Naive B cell (primary cell): ENCODE measurements at regions not wholly inside any gene's neighbourhood (a gene's known extent, or its start where the extent isn't known, plus 50 kb on each side); places are given as distances from the start of the nearest gene placed in this dataset.

Source experiments
- ATAC-seq, 2 donors: fragments of 150-1000 bp; cut with Tn5 transposase; 2 replicates each; pipeline ENCODE4 v1.10.0; 2021; ENCODE audit warnings: low read depth in 2 of 2, mild to moderate bottlenecking in 2 of 2, moderate library complexity in 2 of 2
- DNase-seq: peaks from one replicate; pipeline ENCODE4 v3.0.0; 2022
- H3K27ac Mint-ChIP-seq, 6 donors: one replicate each; pipeline ENCODE4 v1.8.0; 2020 to 2022; ENCODE audit warnings: mild to moderate bottlenecking in 6 of 6, mixed read lengths in 6 of 6, moderate library complexity in 5 of 6, inconsistent platforms in 2 of 6
- H3K27me3 Mint-ChIP-seq, 3 donors: one replicate each; pipeline ENCODE4 v1.8.0; 2021 to 2022; ENCODE audit warnings: mixed read lengths in 3 of 3, mild to moderate bottlenecking in 1 of 3
- H3K36me3 Mint-ChIP-seq, 2 donors: one replicate each; pipeline ENCODE4 v1.8.0; 2020 to 2022; ENCODE audit warnings: mixed read lengths in 2 of 2, inconsistent platforms in 1 of 2, mild to moderate bottlenecking in 1 of 2
- H3K4me1 Mint-ChIP-seq, 3 donors: one replicate each; pipeline ENCODE4 v1.8.0; 2020 to 2022; ENCODE audit warnings: mixed read lengths in 3 of 3, inconsistent platforms in 1 of 3, mild to moderate bottlenecking in 1 of 3, moderate library complexity in 1 of 3
- H3K4me3 Mint-ChIP-seq, 8 donors: one replicate each; pipeline ENCODE4 v1.8.0; 2020 to 2022; ENCODE audit warnings: mild to moderate bottlenecking in 8 of 8, mixed read lengths in 8 of 8, moderate library complexity in 8 of 8, inconsistent platforms in 2 of 8
- H3K9me3 Mint-ChIP-seq, 7 donors: one replicate each; pipeline ENCODE4 v1.8.0; 2020 to 2022; ENCODE audit warnings: mixed read lengths in 7 of 7, mild to moderate bottlenecking in 5 of 7, inconsistent platforms in 2 of 7, moderate library complexity in 1 of 7

DNA sequence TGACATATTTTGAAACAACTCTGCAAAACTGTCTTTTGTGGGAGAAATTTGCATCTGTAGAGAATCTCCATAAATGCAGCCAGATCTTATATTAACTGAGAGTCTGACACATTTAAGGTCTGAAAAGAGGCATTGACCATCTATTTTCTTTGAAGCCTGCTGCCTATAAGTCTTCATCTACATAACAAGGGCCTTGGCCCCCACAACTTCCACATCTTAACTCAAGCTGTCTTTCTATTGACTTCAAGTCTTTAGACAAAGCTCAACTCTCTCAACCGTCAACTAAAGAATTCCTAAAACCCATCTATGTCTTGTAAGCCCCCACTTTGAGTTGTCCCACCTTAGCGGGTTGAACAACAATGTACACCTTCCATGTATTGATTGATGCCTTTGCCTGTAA lies 72.4 kb upstream of the ADCY1 start:
- Mint-ChIP-seq H3K9me3 (peaks cover 14 to 30% (median 27%) of the 10 kb centered on the region in 7 donors), H3K27ac (no peak overlapping the region), H3K27me3 (peaks cover 8 to 13% (median 12%) of the 10 kb centered on the region in 3 donors), H3K4me1 (peaks cover 0 to 8% (median 3%) of the 10 kb centered on the region in 3 donors), H3K4me3 (no peak overlapping the region), H3K36me3 (peaks cover 0 to 20% of the 10 kb centered on the region in 2 donors)
- ATAC-seq (no peak), DNase-seq (no peak)

DNA sequence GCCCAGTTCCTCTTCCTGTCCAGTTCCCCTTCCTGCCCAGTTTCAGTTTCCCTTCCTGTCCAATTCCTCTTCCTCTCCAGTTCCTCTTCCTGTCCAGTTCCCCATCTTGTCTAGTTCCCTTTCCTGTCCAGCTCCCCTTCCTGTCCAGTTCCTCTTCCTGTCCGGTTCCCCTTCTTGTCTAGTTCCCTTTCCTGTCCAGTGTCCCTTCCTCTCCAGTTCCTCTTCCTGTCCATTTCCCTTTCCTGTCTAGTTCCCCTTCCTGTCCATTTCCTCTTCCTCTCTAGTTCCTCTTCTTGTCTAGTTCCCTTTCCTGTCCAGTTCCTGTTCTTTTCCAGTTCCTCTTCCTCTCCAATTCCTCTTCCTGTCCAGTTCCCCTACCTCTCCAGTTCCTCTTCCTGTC lies 68.1 kb upstream of the ADCY1 start:
- ATAC-seq (no peak), DNase-seq (no peak)
- no peaks in the 10 kb centered on the region for H3K27me3 Mint-ChIP-seq
- H3K9me3 Mint-ChIP-seq, result peaks cover 27 to 49% (median 36%) of the 10 kb centered on the region in 7 donors
- peaks cover 0 to 8% (median 3%) of the 10 kb centered on the region in 3 donors for H3K4me1 Mint-ChIP-seq
- H3K36me3 Mint-ChIP-seq, result peaks cover 0 to 27% of the 10 kb centered on the region in 2 donors
- H3K27ac Mint-ChIP-seq, result peak overlapping the region in 4 of 6 donors; percentile 40 to 87 (median 44)
- H3K4me3 Mint-ChIP-seq, result peak overlapping the region in 1 of 8 donors; percentile 1

DNA sequence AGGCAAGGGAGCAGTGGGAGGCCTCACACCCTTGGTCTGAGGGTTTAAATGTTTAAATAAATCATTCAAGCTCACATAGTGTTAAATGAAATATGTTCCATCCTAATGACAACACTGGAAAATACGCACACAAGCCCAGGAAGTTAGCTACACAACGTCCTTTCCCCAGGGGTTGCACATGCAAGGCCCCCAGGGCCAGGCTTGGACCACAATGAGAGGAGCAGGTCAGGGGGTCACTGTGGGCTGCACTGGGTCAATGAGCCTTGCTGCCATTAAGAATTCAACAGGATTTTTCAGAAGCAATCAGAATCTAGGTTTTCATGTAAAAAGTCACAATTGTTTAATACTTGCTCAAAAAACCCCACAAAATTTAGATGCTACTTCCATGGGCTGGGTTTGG lies 64.9 kb upstream of the ADCY1 start:
- H3K27ac Mint-ChIP-seq, result no peak overlapping the region
- ATAC-seq (no peak), DNase-seq (no peak)
- no peak overlapping the region for H3K4me3 Mint-ChIP-seq
- H3K27me3 Mint-ChIP-seq, result peaks cover 0 to 4% (median 0%) of the 10 kb centered on the region in 3 donors
- peaks cover 27 to 47% (median 34%) of the 10 kb centered on the region in 7 donors for H3K9me3 Mint-ChIP-seq
- peaks cover 0 to 8% (median 3%) of the 10 kb centered on the region in 3 donors for H3K4me1 Mint-ChIP-seq
- H3K36me3 Mint-ChIP-seq, result peaks cover 0 to 27% of the 10 kb centered on the region in 2 donors

DNA sequence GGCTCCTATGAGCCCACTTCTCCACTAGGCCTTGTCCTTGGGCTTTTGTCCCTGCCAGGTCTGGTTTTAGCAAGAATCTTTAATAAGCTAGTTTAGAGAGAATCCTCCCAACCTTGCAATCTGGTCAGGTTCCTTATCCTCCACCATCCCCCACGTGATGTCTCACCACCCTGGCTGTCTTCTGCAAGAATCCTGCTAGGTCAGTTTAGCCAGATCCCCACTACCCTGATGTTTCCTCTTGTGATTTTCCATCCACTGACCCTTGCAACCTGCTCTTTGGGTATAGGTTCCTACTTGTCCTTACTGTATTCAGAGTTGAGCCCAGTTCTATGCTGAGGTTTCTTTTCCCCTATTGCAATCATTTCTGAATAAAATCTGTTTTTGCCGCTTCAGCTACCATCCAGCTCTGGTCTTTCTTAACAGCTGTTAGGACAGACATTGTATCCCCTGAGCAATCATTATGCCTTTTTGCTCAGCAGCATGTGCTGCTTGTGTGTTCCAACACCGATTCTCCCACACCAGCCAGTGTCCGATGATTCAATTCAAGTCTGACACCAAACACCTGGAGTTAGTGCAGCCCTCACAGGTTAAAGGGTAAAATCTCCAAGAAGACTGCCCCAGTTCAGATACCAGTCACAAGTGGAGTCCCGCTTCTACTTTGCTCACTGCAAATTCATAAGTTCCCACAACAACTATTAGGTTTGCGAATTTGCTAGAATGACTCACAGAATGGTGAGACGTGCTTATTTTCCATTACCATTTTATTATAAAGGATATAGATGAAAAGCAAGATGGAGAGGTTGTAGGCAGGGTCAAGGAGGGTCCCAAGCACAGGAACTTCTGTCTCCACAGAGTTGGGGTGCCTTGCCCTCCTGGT lies 62.2 kb upstream of the ADCY1 start:
- peaks cover 0 to 8% (median 0%) of the 10 kb centered on the region in 3 donors for H3K27me3 Mint-ChIP-seq
- H3K4me1 Mint-ChIP-seq, result no peaks in the 10 kb centered on the region
- H3K4me3 Mint-ChIP-seq, result no peak overlapping the region
- DNase-seq, result no peak
- no peak overlapping the region for H3K27ac Mint-ChIP-seq
- peaks cover 0 to 7% of the 10 kb centered on the region in 2 donors for H3K36me3 Mint-ChIP-seq
- ATAC-seq, result no peak
- H3K9me3 Mint-ChIP-seq, result peaks cover 10 to 20% (median 15%) of the 10 kb centered on the region in 7 donors

DNA sequence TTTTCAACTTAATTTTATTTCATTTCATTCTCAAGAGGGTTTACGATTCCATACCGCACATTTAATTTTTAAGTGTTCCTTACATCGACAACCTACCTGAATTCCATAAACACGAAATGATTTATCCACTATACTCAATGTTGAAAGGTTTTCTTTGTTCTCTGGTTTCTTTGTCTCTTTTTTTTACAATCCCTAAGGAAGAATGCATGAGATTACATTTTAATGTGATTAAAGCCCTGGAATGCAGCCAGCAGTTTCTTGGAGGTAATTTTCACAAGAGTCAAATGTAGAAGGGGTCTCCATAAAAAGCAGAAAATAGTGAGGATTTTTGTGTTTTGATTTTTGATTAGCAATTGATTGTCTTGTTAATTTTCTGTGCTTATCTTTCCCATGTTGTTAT lies 59.2 kb upstream of the ADCY1 start:
- peaks cover 0 to 20% of the 10 kb centered on the region in 2 donors for H3K36me3 Mint-ChIP-seq
- no peaks in the 10 kb centered on the region for H3K4me1 Mint-ChIP-seq
- H3K9me3 Mint-ChIP-seq, result peaks cover 3 to 33% (median 22%) of the 10 kb centered on the region in 7 donors
- H3K4me3 Mint-ChIP-seq, result no peak overlapping the region
- H3K27me3 Mint-ChIP-seq, result peaks cover 0 to 8% (median 0%) of the 10 kb centered on the region in 3 donors
- ATAC-seq (no peak), DNase-seq (no peak)
- H3K27ac Mint-ChIP-seq, result no peak overlapping the region

DNA sequence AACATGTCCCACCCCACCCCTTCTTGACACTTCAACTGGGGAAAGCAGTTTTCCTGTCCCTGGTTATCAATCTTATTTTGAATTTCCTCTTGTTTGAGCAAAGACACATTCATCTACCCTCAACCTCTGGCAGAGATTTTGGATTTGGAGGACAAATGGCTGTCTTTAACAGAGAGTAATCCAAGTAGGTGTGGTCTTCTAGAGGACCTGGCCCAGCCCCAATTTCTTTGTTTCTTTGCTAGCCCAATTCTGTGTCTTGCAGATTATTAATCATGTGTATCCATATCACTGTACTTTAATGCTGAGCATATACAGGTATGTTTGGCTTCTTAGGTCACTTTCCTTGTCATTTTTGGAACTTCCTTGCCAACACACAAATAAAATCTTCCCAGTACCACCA lies 58.8 kb upstream of the ADCY1 start:
- peaks cover 3 to 37% (median 22%) of the 10 kb centered on the region in 7 donors for H3K9me3 Mint-ChIP-seq
- ATAC-seq (no peak), DNase-seq (no peak)
- H3K27ac Mint-ChIP-seq, result no peak overlapping the region
- no peak overlapping the region for H3K4me3 Mint-ChIP-seq
- H3K27me3 Mint-ChIP-seq, result peaks cover 0 to 8% (median 0%) of the 10 kb centered on the region in 3 donors
- peaks cover 0 to 20% of the 10 kb centered on the region in 2 donors for H3K36me3 Mint-ChIP-seq
- no peaks in the 10 kb centered on the region for H3K4me1 Mint-ChIP-seq
